HG03135 (cell line): ENCODE measurements at regions not wholly inside any gene's neighbourhood (a gene's known extent, or its start where the extent isn't known, plus 50 kb on each side); places are given as distances from the start of the nearest gene placed in this dataset.

Source experiments
- ATAC-seq: cut with Tn5 transposase; IDR thresholded peaks from one replicate; pipeline ENCODE4 v1.9.1; 2021; ENCODE audit warnings: mild to moderate bottlenecking, moderate library complexity; ENCODE audit not compliant: unreplicated experiment

DNA sequence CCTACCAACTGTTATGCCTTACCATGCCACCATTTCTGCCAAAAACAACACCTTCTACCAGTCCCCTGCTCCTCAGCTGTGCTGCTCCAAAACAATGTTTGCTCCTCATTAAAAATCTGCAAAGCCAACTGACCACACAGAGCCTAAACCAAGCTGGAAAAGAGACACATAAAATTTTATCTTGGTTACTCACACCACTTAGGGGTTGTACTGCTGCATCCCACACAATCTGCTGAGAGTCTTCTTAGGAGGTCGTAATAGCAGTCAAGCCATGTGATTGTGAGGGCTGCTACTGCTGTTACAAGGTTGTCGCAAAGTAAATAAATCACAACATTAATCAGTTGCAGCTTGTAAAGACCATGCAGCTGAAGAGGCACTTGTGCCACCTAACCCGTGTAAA is 607.4 kb upstream of the FAM241A start:
- no peak for ATAC-seq

DNA sequence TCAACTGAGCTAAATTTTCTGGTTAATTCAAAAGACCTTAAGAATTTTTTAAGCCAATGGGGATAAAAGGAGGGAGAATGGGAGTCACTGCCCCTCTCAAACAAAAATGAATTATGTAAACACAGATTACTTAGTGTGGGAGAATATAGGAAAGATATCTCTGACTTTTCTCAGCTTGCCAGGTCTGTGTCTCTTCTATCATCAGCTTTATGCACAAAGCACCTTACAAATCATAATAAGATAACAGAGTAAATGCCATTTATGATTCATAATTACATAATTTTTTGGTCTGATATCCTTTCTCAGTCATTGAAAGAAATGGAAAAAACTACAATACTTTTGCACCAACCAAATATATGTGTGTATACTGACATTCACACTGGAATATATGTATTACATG is 604.6 kb upstream of the FAM241A start:
- no peak for ATAC-seq

DNA sequence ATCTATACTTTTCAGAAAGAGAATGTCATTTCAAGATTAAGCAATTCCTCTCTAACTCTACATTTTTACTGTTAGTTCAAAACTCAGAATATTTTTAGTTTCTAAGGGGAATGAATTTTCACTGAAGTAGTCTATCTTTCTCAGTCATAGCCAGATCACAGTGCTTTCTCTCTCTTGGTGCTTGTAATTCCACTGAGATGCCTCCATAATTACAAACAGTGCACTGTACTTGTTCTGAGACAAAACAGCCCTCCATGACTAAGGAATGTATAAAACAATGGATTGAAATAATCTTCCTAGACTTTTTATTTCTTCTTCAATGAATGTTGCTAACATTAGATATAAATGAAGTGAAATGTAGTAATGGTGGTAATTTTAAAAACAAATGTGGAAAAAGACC is 603.2 kb upstream of the FAM241A start:
- no peak for ATAC-seq

DNA sequence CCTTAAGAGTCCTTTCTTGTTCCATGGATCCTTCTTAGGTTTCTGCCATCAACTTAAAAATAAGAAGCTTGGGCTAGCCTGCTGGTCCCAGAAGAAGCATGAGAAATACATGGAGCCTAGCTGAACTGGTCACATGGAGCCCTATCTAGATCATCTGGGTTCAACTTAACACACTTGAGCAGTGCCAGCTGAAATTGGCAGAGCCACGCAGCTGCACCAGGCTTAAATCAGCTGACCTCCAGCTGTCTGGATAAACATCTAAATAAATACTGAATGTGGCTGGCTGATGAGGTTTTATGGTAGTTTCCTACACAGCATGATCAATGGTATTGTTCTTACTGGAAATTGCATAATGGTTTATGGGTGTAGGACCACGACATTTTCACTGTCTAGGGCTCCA is 598.4 kb upstream of the FAM241A start:
- no peak for ATAC-seq

DNA sequence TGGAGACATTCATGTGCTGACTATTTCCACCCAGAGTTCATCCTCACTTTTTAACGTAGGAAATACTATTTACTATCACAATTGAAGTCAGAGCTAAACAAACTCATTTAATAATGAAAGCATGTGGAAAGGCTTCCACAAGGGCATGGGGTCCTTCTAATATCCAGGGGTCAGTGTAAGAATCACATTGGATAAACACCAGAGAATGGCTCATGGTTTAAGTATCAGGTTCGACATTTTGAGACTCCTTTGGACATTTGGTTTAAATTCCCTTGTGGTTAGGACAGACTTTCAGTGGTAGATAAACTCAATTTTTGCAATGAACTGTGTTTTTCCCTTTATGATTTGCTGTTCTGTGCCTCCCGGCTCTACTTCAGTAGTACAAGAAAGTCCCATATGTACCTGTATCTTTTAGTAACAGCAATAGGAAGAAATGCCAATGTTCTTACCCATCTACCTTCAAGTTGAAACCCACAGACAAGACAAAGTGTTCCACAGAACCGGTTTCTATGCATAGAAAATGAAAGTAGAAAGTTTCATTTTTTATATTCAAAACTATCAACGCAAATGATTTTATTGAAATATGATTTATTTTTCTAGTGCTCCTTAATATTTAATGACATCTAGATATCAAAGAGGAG is 589.0 kb upstream of the FAM241A start:
- ATAC-seq = no peak

DNA sequence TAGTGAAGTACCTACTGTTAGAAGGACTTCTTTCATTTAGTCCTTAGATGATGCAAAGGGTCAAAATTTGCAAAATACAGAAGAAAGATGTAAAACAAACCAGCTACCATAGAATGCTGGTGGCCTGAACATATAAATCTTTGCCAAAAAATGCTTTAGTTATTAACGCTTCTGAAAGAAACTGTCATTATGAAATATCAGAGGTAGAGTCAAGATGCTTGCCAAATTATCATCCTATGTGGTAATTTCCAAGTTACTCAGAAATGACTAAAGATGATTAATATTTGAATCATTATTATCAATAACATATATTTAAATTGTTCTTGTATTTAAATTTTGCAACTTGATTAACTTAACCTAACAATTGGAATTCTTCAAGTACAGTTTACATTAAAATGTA is 588.4 kb upstream of the FAM241A start:
- ATAC-seq = no peak

DNA sequence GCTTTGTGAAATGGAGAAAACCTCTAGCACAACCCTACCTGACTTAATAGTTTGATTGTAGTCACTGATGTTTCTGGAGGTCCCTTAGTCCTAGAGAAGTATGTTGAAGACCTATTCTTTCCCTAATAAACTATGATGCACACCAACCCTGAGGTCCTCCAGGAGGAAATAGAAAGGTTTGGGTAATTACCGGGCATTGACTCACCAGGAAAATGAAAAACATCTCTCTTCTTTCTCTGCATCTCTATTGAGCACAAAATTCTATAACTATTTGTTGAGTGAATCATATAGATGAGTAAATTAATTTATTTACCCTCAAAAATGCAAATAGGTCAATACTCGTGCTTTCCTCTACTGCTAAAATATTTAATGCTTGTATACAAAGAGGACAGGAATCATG is 582.4 kb upstream of the FAM241A start:
- ATAC-seq = no peak

DNA sequence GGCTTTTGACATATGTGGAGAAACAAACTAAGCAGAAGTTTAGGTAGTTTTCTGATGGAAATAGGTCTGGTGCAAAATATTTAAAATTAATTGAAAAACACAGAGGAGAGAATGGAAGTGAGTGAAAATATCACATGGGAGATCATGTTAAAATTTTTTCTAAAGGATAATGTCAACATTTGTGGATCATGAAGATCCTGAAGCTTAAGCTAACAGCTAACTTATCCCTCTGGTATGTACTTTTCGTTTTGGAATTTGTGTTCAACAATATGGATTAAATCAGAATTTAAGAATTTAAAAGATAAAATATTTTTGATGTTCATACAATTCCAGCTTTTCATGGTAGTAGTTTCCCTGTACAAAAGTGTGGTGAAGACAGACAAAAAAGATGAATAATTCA is 572.8 kb upstream of the FAM241A start:
- no peak for ATAC-seq

DNA sequence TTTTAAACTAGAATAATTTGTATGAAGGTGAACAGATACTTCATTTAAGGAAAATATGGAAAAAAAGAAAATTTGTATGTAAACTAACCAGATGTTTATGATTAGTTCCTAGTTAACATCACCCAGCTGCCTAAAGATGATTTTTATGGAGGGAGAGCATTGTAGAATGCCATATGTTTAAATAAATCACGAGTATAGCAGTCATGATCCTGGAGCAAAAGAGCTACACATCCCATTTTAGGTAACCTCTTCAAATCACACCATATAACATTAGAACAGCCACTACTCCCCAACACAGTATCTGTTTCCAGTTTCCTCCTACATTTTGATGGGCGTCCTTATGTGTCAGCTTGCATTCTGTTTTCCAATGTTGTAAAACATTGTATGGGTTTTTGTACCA is 571.9 kb upstream of the FAM241A start:
- no peak for ATAC-seq

DNA sequence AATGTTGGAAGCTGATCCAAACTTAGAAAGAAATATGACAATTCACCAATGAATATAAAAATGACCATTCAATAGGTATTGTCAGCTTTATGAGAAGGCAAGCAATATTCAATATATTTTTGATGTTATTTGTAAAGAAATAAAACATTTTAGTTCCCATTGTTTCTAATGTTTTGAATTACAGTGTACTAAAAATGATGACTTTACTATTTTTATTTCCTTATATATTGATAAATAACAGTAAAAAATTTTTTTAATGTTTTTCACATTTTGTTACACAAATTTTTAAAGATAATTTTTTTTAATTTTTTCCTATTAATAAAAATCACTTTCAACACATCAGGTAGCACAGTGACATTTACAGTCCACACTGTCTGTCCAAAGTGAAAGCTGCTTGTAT is 565.5 kb upstream of the FAM241A start:
- no peak for ATAC-seq

DNA sequence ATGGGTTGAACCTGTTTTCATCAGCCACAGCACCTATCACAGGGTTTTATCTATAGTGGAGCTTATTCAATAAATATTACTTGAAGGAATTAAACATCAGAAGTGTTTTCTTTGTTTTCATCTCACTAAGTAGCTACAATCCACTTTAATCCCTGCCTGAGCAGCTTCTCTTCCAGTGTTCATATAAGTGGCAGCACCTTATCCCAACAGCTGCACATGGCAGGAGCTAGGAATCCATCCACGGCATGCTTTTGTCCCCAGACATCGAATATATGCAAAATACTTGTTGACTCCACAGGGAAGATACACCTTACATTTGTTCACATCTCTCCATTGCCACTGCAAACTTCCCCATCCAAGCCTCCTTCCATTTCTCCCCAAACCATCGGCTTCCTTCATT is 549.8 kb upstream of the FAM241A start:
- no peak for ATAC-seq

DNA sequence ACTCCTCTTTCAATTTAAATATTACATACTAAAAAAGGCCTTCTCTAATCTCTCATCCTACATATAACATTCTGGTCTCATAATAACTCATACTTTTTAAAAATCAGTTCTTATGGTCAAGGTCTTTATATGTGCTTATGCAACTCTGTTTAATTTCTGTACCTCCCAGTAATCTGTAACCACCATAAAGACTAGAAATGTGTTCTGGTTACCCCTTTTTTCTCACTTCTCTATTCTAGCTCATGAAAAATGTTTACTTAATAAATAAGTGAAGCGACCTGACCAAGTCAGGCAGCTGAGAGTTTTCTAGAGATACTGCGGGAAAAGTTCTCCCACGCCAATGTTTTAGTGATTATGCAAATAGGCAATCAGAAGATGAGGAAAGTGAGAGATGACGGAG is 548.8 kb upstream of the FAM241A start:
- no peak for ATAC-seq

DNA sequence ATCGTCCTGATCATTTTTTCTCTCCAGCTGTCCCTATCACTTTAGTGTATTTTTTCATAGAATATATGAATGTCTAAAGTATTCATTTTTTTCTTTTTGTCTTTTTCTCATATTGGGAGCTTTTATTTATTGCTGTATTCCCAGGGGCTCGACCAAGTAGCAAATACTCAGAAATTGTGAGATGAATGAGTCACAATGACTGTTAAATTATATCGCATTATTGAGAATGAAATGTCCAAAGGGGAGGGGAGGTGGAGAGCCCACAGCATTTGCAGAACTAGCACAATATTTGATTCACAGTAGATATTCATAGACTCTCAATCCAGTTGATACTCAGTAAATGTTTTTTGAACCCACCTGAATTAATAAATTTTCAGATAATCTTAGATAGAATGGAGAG is 543.6 kb upstream of the FAM241A start:
- no peak for ATAC-seq

DNA sequence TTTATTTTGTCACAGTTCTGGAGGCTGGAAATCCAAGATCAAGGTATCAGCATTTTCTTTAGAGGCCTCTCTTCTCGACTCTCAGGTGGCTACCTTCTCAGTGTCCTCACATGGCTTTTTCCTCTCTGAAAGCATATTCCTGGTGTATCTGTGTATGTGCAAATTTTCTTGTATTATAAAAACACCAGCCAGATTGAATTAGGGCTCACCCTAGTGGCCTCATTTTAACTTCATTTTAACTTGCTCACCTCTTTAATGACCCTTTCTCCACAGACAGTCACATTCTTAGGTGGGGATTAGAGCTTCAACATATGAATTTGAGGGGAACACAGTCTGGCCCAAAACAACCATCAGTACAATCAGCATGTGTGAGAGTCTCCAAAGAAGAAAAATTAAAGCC is 542.4 kb upstream of the FAM241A start:
- ATAC-seq = no peak

DNA sequence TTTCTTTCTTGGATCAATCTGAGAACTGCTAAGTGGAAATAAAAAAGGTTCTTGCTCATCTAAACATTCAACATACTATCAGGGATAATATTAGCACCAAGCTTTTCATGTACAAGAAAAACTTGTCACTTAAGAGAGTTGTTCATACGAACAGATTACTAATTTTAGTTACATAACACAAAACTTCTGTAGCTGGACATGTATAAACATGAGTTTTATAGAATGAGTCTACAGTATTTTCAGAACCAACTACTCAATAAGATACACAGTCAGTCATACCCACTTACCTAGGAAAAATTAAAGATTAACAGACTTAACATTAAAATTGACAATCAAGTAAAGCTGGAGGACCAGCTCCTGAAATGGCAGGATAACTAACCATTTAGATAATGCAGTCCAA is 540.1 kb upstream of the FAM241A start:
- no peak for ATAC-seq

DNA sequence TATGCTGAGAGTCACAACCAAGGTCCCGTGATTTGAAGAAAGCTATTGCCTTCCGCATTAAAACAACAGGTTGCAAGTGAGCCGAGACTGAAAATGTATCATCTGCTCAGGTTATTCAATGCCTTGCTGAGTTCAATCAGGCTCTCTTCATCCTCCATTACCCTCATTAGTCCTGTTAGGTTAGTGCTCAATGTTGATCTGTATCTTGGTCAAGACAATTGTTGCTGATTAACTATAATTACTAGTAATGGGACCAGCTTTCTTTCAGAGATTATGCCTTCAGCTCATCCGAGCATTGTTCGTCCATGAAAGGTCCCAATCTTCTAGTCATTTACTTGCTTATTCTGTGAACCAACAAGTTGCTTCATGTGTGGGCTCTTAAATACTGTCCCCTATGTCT is 534.6 kb upstream of the FAM241A start:
- ATAC-seq = no peak

DNA sequence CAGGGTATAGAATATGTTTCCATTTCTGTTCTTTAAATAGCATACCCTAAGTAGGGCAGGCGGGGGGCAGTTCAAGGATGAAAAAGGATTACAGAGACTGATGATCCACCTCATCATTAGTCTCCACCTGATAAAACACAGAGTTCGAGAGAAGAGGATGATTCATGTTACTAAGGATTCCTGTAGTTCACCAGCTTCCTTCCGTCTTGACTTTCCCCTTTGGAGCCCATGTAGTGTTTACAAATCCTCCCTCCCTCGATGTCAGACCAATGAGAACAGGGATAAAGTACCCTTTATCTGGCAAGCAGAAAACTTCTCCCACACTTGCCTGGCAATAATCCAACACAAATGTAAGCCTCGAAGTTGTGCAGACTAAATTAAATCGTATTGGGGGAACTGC is 526.3 kb upstream of the FAM241A start:
- no peak for ATAC-seq

DNA sequence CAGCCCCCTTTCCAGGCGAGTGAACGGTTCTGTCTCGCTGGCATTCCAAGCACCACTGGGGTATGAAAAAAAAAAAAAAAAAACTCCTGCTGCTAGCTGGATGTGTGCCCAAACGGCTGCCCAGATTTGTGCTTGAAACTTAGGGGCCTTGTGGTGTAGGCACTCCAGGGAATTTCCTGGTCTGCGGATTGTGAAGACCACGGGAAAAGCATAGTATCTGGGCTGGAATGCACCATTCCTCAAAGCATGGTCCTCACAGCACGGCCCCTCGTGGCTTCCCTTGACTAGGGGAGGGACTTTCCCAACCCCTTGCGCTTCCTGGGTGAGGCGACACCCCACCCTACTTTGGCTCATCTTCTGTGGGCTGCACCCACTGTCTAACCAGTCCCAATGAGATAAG is 516.8 kb upstream of the FAM241A start:
- ATAC-seq = no peak

DNA sequence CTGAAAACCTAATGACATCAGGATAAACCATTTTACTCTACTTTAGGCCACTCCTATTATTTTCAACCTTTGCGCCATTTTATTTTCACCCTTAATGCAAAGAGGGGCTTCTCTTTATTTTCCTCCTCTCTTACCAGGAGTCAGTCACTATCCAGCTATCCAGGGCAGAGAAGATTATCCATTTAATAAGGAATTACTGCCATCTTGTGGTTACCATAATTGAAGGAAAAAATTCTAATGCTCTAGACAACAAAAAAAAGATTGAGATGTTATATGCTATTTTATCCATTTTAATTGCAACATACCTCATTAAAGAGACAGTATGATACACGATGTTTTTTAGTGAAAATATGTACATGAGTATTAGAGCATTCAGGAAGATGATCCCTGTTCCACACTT is 514.5 kb upstream of the FAM241A start:
- no peak for ATAC-seq

DNA sequence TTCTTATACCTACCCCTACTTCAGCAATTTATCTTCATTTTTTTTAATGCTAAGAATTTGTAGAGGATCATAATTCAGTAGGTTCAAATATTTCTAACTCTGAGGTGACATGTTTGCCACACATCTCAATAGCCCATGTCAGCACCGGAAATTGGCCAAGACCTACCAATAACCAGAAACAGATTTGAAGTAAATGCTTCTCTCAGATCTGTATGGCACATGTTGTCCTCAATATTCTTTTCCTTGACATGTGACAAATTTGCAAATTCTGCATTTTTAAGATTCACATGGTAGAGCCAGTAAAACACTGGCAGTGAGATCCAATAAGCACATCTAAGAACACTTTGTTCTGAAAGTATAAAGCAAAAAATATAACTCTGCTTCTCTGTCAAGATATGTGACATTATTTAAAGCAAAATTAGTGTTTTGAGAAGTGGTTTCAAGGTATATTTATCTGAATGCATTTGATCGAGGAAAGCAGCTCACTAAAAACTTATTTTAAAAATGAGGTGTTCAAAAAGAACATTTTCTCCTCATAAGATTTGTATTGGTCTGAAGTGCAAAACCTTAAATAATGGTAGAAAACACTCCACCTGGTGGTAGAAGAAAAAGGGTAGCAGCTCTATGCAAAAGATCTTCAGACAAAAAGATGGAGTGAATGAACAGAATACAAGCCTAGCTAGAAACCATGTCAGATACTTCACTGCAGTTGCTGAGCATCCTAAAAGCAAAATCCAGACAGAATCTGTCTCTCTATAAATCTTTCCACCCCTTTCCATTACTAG is 513.8 kb upstream of the FAM241A start:
- ATAC-seq = no peak

DNA sequence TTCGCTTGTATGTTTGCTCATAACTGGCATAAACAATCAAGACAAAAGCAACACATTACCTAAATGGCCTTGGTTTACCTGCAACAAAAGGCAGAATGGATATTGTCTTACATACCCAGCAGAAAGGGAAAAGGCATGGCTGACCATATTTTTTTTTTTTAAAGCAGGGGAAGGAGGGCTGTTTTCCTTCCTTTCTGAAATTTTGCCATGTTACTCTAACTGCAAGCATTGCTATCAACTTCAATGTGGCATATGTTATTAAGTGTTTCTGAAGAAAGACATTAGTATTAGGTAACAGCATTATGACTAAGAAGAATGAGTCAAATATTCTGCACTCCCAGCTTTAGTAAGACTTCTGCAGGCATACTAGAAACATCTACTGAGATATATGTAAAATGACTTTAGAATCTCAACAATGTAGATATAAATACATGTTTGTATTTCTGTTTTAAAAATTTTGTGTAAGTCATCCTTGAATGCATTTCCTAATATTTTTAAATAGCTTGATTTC is 512.6 kb upstream of the FAM241A start:
- no peak for ATAC-seq

DNA sequence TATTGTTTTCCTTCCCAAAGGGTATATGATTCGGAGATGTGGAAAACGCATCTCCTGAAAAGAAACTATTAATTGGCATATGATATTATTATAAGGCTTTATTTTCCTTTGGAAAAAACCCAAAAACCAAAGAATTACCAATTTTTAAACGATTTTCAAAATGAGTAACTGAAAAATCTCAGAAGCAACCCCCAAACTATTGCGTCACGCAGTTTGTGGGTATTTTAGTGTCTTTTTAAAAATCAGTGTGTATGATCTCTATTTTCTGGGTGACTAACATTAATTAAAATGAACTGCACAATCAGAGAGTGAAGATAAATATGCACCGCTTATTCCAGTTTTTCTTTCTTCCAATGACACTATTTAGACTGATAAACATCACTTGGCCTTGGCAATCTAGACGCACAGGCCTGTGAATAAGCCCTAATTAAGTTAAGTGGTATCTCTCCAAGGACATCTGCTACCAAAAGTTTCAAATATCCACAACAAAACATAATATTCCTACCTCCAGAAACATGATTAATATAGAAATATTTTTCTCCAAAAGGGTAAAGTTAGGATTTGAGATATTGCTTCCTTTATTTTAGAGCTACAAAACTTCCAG is 511.5 kb upstream of the FAM241A start:
- no peak for ATAC-seq
